ENCODE measurements at regions not wholly inside any gene's neighbourhood (a gene's known extent, or its start where the extent isn't known, plus 50 kb on each side); places are given as distances from the start of the nearest gene placed in this dataset.

GRCh38 chr4:128342762-128343161, 55.1 kb upstream of the PGRMC2 start:
- TF ChIP-seq, protein P1, sequence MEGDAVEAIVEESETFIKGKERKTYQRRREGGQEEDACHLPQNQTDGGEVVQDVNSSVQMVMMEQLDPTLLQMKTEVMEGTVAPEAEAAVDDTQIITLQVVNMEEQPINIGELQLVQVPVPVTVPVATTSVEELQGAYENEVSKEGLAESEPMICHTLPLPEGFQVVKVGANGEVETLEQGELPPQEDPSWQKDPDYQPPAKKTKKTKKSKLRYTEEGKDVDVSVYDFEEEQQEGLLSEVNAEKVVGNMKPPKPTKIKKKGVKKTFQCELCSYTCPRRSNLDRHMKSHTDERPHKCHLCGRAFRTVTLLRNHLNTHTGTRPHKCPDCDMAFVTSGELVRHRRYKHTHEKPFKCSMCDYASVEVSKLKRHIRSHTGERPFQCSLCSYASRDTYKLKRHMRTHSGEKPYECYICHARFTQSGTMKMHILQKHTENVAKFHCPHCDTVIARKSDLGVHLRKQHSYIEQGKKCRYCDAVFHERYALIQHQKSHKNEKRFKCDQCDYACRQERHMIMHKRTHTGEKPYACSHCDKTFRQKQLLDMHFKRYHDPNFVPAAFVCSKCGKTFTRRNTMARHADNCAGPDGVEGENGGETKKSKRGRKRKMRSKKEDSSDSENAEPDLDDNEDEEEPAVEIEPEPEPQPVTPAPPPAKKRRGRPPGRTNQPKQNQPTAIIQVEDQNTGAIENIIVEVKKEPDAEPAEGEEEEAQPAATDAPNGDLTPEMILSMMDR (IDR thresholded peaks at IDR 0.05; ENCODE audit: insufficient read depth, low read length), result no peak
- TF ChIP-seq REST (IDR thresholded peaks at IDR 0.05; ENCODE audit: insufficient replicate concordance, low read depth), result no peak
- no peak for TF ChIP-seq POLR2AphosphoS5 (IDR thresholded peaks at IDR 0.05; ENCODE audit: low read depth)
